IPS-NIHi7 (cell line): ENCODE measurements at regions not wholly inside any gene's neighbourhood (a gene's known extent, or its start where the extent isn't known, plus 50 kb on each side); places are given as distances from the start of the nearest gene placed in this dataset.
"Not testable (repeated sequence)": the region's sequence is repeated elsewhere in the genome, so short reads cannot be mapped to it uniquely, and the experiment has no call there.

Experiments used
- DNase-seq: peaks from one replicate; pipeline ENCODE4 v3.0.0; 2012; ENCODE audit warnings: mixed read lengths; ENCODE audit errors: extremely low spot score

GRCh38 chr5:104513121-104513602 is 950.6 kb upstream of the NUDT12 start:
- no peak for DNase-seq

- DNase-seq, result no peak
Measured at GRCh38 chr5:104512063-104512825, 949.7 kb upstream of the NUDT12 start.

- DNase-seq, result no peak
Measured at GRCh38 chr5:104498281-104498680, 935.7 kb upstream of the NUDT12 start.

- DNase-seq, result no peak
Measured at GRCh38 chr5:104494083-104494482, 931.5 kb upstream of the NUDT12 start.

- no peak for DNase-seq
Measured at GRCh38 chr5:104472811-104473210, 910.2 kb upstream of the NUDT12 start.

- DNase-seq, result no peak
Measured at GRCh38 chr5:104456122-104456521, 893.5 kb upstream of the NUDT12 start.

- DNase-seq, result no peak
Measured at GRCh38 chr5:104452550-104452949, 890.0 kb upstream of the NUDT12 start.

- DNase-seq, result not testable (repeated sequence)
Measured at GRCh38 chr5:104451911-104452310, 889.3 kb upstream of the NUDT12 start.

- no peak for DNase-seq
Measured at GRCh38 chr5:104444656-104445055, 882.1 kb upstream of the NUDT12 start.

- no peak for DNase-seq
Measured at GRCh38 chr5:104443706-104444105, 881.1 kb upstream of the NUDT12 start.

- DNase-seq, result no peak
Measured at GRCh38 chr5:104431981-104432380, 869.4 kb upstream of the NUDT12 start.

- no peak for DNase-seq
Measured at GRCh38 chr5:104431002-104431620, 868.5 kb upstream of the NUDT12 start.

- no peak for DNase-seq
Measured at GRCh38 chr5:104429911-104430310, 867.3 kb upstream of the NUDT12 start.

GRCh38 chr5:104421431-104421830 is 858.8 kb upstream of the NUDT12 start:
- no peak for DNase-seq

- DNase-seq, result no peak
Measured at GRCh38 chr5:104418056-104418455, 855.5 kb upstream of the NUDT12 start.

- DNase-seq, result peak; percentile 52
Measured at GRCh38 chr5:104412649-104413240, 850.2 kb upstream of the NUDT12 start.

GRCh38 chr5:104400941-104401340 is 838.4 kb upstream of the NUDT12 start:
- DNase-seq, result no peak

- no peak for DNase-seq
Measured at GRCh38 chr5:104385906-104386305, 823.3 kb upstream of the NUDT12 start.

GRCh38 chr5:104375345-104375744 is 812.8 kb upstream of the NUDT12 start:
- no peak for DNase-seq

GRCh38 chr5:104372796-104373195 is 810.2 kb upstream of the NUDT12 start:
- DNase-seq, result no peak

- DNase-seq, result no peak
Measured at GRCh38 chr5:104372376-104372775, 809.8 kb upstream of the NUDT12 start.

GRCh38 chr5:104370523-104370922 is 807.9 kb upstream of the NUDT12 start:
- no peak for DNase-seq

- no peak for DNase-seq
Measured at GRCh38 chr5:104367978-104368377, 805.4 kb upstream of the NUDT12 start.
